Panc1 (cell line): ENCODE measurements at regions not wholly inside any gene's neighbourhood (a gene's known extent, or its start where the extent isn't known, plus 50 kb on each side); places are given as distances from the start of the nearest gene placed in this dataset.
"Not testable (repeated sequence)": the region's sequence is repeated elsewhere in the genome, so short reads cannot be mapped to it uniquely, and the experiment has no call there.

Experiments used
- ATAC-seq: fragments of 200-7000 bp; cut with Tn5 transposase; 2 replicates; pipeline ENCODE4 v1.9.1; 2020; ENCODE audit warnings: mild to moderate bottlenecking, moderate library complexity
- BruUV-seq: library from RNA; stranded (reverse); fragments of 400-500 nt; replicated peaks from 2 replicates; lab custom pipeline; 2021; lab: Mats Ljungman, UMichigan
- CTCF ChIA-PET: fragments of 300-600 bp; sonication (Branson Sonifier 250); formaldehyde crosslinking; loops from one replicate; lab custom pipeline; 2022; ENCODE audit warnings: antibody characterized with exemption; lab: Charles Lee
- POLR2A ChIA-PET: fragments of 300-600 bp; sonication (Branson Sonifier 250); formaldehyde crosslinking; loops from one replicate; lab custom pipeline; 2022; ENCODE audit warnings: antibody characterized with exemption; lab: Charles Lee
- DNase-seq: peaks from one replicate; pipeline ENCODE4 v3.0.0-alpha.2; 2010; ENCODE audit warnings: low read depth, low spot score
- H3K27ac ChIP-seq: 2 replicates; pipeline ENCODE4 v1.5.1; 2011; ENCODE audit warnings: mild to moderate bottlenecking, low read length, inconsistent platforms
- H3K27me3 ChIP-seq: fragments of 200-500 bp; sonication (Bioruptor generic); 2 replicates; pipeline ENCODE4 v1.6.0; 2014; ENCODE audit warnings: low read length, inconsistent platforms; ENCODE audit not compliant: control insufficient read depth, insufficient read depth
- H3K36me3 ChIP-seq: fragments of 200-500 bp; sonication (Bioruptor generic); 2 replicates; pipeline ENCODE4 v1.5.1; 2014; ENCODE audit warnings: inconsistent platforms, mild to moderate bottlenecking, low read length, moderate library complexity; ENCODE audit not compliant: control insufficient read depth, insufficient read depth
- H3K4me1 ChIP-seq: 2 replicates; pipeline ENCODE4 v1.5.1; 2011; ENCODE audit warnings: inconsistent platforms, mild to moderate bottlenecking, low read length, moderate library complexity; ENCODE audit not compliant: control insufficient read depth, insufficient read depth
- H3K4me3 ChIP-seq, 2 experiments: 2 replicates each; pipeline ENCODE4 v1.5.1; 2011 to 2012; ENCODE audit warnings: low read depth in 2 of 2, low read length in 2 of 2, mild to moderate bottlenecking in 2 of 2, inconsistent platforms in 1 of 2, moderate library complexity in 1 of 2
- H3K9me3 ChIP-seq: fragments of 200-500 bp; sonication (Bioruptor generic); 2 replicates; pipeline ENCODE4 v1.5.1; 2014; ENCODE audit warnings: low read depth, mild to moderate bottlenecking, inconsistent platforms, low read length, moderate library complexity; ENCODE audit not compliant: control insufficient read depth, insufficient read depth
- POLR2AphosphoS5 ChIP-seq: IDR thresholded peaks from 2 replicates; pipeline ENCODE4 v1.6.1; 2012; ENCODE audit warnings: mild to moderate bottlenecking, low read depth, low read length, moderate library complexity
- REST ChIP-seq, 2 experiments: IDR thresholded peaks; 2 replicates each; pipeline ENCODE4 v1.6.1; 2011 to 2012; ENCODE audit warnings: low read depth in 2 of 2, control low read depth in 1 of 2, low read length in 1 of 2, mild to moderate bottlenecking in 1 of 2, moderate library complexity in 1 of 2; ENCODE audit not compliant: insufficient read depth in 1 of 2
- SIN3A ChIP-seq: IDR thresholded peaks from 2 replicates; pipeline ENCODE4 v1.6.1; 2012; ENCODE audit warnings: low read depth, mild to moderate bottlenecking, low read length, moderate library complexity, borderline replicate concordance; ENCODE audit not compliant: insufficient read depth
- TCF7L2 ChIP-seq: IDR thresholded peaks from 2 replicates; pipeline ENCODE4 v1.6.1; 2011; ENCODE audit warnings: mild to moderate bottlenecking, low read depth, low read length, inconsistent platforms
- in situ Hi-C: cut with HindIII; loops from 2 replicates; pipeline ENCODE4 v1.10.0; 2016; ENCODE audit warnings: low sequenced_read_pairs, low pct_unique_long_range_greater_than_20kb
- intact Hi-C: fragments of 100-400 bp; cut with micrococcal nuclease; formaldehyde crosslinking; loops from one replicate; pipeline ENCODE4 v1.10.0; 2022; ENCODE audit not compliant: unreplicated experiment
- TF ChIP-seq, protein P1 (sequence below): fragments of 450-650 bp; IDR thresholded peaks from 2 replicates; pipeline ENCODE4 v1.5.1; 2017; ENCODE audit warnings: mild to moderate bottlenecking

GRCh38 chr6:90674077-90674476 is 87.2 kb upstream of the MAP3K7 start:
- BruUV-seq, result not testable (repeated sequence)

GRCh38 chr6:90669846-90670245 is 83.0 kb upstream of the MAP3K7 start:
- in situ Hi-C loops, result no loop called here
- POLR2A ChIA-PET, result no interaction called here
- DNase-seq (no peak), ATAC-seq (no peak)
- BruUV-seq, result no TSS peak
- Histone ChIP-seq H3K4me1 (no peaks in the 10 kb centered on the region), H3K9me3 (no peaks in the 10 kb centered on the region), H3K27ac (no peak overlapping the region), H3K27me3 (no peaks in the 10 kb centered on the region), H3K36me3 (no peaks in the 10 kb centered on the region), H3K4me3 (no peak overlapping the region)
- CTCF ChIA-PET, result no interaction called here
- intact Hi-C loops, result no loop called here
- TF ChIP-seq TCF7L2, result no peak
- no peak for TF ChIP-seq SIN3A
- TF ChIP-seq, protein P1, sequence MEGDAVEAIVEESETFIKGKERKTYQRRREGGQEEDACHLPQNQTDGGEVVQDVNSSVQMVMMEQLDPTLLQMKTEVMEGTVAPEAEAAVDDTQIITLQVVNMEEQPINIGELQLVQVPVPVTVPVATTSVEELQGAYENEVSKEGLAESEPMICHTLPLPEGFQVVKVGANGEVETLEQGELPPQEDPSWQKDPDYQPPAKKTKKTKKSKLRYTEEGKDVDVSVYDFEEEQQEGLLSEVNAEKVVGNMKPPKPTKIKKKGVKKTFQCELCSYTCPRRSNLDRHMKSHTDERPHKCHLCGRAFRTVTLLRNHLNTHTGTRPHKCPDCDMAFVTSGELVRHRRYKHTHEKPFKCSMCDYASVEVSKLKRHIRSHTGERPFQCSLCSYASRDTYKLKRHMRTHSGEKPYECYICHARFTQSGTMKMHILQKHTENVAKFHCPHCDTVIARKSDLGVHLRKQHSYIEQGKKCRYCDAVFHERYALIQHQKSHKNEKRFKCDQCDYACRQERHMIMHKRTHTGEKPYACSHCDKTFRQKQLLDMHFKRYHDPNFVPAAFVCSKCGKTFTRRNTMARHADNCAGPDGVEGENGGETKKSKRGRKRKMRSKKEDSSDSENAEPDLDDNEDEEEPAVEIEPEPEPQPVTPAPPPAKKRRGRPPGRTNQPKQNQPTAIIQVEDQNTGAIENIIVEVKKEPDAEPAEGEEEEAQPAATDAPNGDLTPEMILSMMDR, result no peak
- TF ChIP-seq POLR2AphosphoS5, result no peak

More at GRCh38 chr6:90674077-90674476, 87.2 kb upstream of the MAP3K7 start:
- H3K27me3 ChIP-seq, H3K4me1 ChIP-seq, in situ Hi-C loops, intact Hi-C loops, ATAC-seq, H3K27ac ChIP-seq, DNase-seq, H3K9me3 ChIP-seq, POLR2A ChIA-PET, CTCF ChIA-PET, H3K4me3 ChIP-seq, H3K36me3 ChIP-seq: not testable (repeated sequence)

GRCh38 chr6:90669420-90669819 is 82.5 kb upstream of the MAP3K7 start:
- intact Hi-C loops, result no loop called here
- ATAC-seq, result no peak
- ChIA-PET POLR2A (no interaction called here), CTCF (no interaction called here)
- in situ Hi-C loops, result no loop called here
- Histone ChIP-seq H3K4me1 (no peaks in the 10 kb centered on the region), H3K36me3 (no peaks in the 10 kb centered on the region), H3K27ac (no peak overlapping the region), H3K4me3 (no peak overlapping the region), H3K27me3 (no peaks in the 10 kb centered on the region), H3K9me3 (no peaks in the 10 kb centered on the region)
- TF ChIP-seq, protein P1, result no peak
- TF ChIP-seq TCF7L2 (no peak), REST (IDR thresholded peaks at IDR 0.05; ENCODE audit: insufficient read depth in 1 of 2, low read depth in 2 of 2, low read length in 1 of 2) (no peak), POLR2AphosphoS5 (no peak), SIN3A (no peak)
- DNase-seq, result no peak
- BruUV-seq, result no TSS peak
